ENCODE measurements at regions not wholly inside any gene's neighbourhood (a gene's known extent, or its start where the extent isn't known, plus 50 kb on each side); places are given as distances from the start of the nearest gene placed in this dataset.

DNA sequence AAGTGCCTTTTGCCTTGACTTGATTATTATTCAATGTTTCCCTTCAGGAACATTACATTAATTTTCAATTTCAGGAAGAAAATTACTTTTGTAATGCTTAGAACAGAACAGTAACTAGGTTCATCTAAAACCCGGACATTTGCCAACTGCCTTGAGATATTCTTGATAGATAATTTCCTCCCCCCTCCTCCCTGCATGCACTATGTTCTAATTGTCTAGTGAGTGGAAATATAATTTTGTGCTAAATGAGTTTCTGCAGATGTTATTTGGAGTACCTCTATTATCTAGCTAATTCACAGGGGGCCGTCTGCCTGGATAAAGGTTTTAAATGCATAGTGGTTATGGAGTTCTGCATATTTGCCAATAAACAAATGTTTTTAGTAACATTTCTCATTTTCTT is 200.3 kb upstream of the SLC39A10 start:
- TF ChIP-seq, protein P1, sequence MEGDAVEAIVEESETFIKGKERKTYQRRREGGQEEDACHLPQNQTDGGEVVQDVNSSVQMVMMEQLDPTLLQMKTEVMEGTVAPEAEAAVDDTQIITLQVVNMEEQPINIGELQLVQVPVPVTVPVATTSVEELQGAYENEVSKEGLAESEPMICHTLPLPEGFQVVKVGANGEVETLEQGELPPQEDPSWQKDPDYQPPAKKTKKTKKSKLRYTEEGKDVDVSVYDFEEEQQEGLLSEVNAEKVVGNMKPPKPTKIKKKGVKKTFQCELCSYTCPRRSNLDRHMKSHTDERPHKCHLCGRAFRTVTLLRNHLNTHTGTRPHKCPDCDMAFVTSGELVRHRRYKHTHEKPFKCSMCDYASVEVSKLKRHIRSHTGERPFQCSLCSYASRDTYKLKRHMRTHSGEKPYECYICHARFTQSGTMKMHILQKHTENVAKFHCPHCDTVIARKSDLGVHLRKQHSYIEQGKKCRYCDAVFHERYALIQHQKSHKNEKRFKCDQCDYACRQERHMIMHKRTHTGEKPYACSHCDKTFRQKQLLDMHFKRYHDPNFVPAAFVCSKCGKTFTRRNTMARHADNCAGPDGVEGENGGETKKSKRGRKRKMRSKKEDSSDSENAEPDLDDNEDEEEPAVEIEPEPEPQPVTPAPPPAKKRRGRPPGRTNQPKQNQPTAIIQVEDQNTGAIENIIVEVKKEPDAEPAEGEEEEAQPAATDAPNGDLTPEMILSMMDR (conservative IDR thresholded peaks at IDR 0.05; ENCODE audit: low read length), result no peak
- TF ChIP-seq EZH2phosphoT487 (IDR thresholded peaks at IDR 0.05; ENCODE audit: borderline replicate concordance), result no peak
